HG03558 (cell line): ENCODE measurements at regions not wholly inside any gene's neighbourhood (a gene's known extent, or its start where the extent isn't known, plus 50 kb on each side); places are given as distances from the start of the nearest gene placed in this dataset.
A peak's percentile ranks its signal among the peaks of the same experiment; 100 is the strongest.

Source experiments
- ATAC-seq: cut with Tn5 transposase; IDR thresholded peaks from one replicate; pipeline ENCODE4 v1.9.1; 2021; ENCODE audit warnings: moderate number of reproducible peaks; ENCODE audit not compliant: unreplicated experiment; ENCODE audit errors: extremely low read depth

GRCh38 chr16:9539346-9539745 lies 447.9 kb downstream of the HAPSTR1 start:
- no peak for ATAC-seq

GRCh38 chr16:9541723-9542122 lies 450.3 kb downstream of the HAPSTR1 start:
- ATAC-seq, result no peak

- ATAC-seq, result no peak
Observed at GRCh38 chr16:9542165-9542755, 450.8 kb downstream of the HAPSTR1 start.

GRCh38 chr16:9545522-9546437 lies 454.3 kb downstream of the HAPSTR1 start:
- no peak for ATAC-seq

GRCh38 chr16:9546438-9546786 lies 455.0 kb downstream of the HAPSTR1 start:
- ATAC-seq, result no peak

GRCh38 chr16:9549487-9549886 lies 458.0 kb downstream of the HAPSTR1 start:
- no peak for ATAC-seq

- ATAC-seq, result no peak
Observed at GRCh38 chr16:9555051-9555450, 463.6 kb downstream of the HAPSTR1 start.

GRCh38 chr16:9556949-9557665 lies 465.7 kb downstream of the HAPSTR1 start:
- peak; percentile 59 for ATAC-seq

- ATAC-seq, result no peak
Observed at GRCh38 chr16:9557713-9558112, 466.3 kb downstream of the HAPSTR1 start.

GRCh38 chr16:9566099-9566498 lies 474.7 kb downstream of the HAPSTR1 start:
- no peak for ATAC-seq

- no peak for ATAC-seq
Observed at GRCh38 chr16:9567666-9568065, 476.2 kb downstream of the HAPSTR1 start.

- ATAC-seq, result no peak
Observed at GRCh38 chr16:9568261-9568660, 476.8 kb downstream of the HAPSTR1 start.

- ATAC-seq, result no peak
Observed at GRCh38 chr16:9570521-9570920, 479.1 kb downstream of the HAPSTR1 start.

GRCh38 chr16:9578459-9578858 lies 487.0 kb downstream of the HAPSTR1 start:
- no peak for ATAC-seq

GRCh38 chr16:9580025-9580424 lies 488.6 kb downstream of the HAPSTR1 start:
- no peak for ATAC-seq

- ATAC-seq, result no peak
Observed at GRCh38 chr16:9593440-9593839, 502.0 kb downstream of the HAPSTR1 start.

- ATAC-seq, result no peak
Observed at GRCh38 chr16:9594047-9594446, 502.6 kb downstream of the HAPSTR1 start.

- no peak for ATAC-seq
Observed at GRCh38 chr16:9594946-9595345, 503.5 kb downstream of the HAPSTR1 start.

GRCh38 chr16:9595393-9595792 lies 503.9 kb downstream of the HAPSTR1 start:
- no peak for ATAC-seq

- no peak for ATAC-seq
Observed at GRCh38 chr16:9596788-9597187, 505.3 kb downstream of the HAPSTR1 start.
